CD4-positive, alpha-beta T cell (primary cell): ENCODE measurements at regions not wholly inside any gene's neighbourhood (a gene's known extent, or its start where the extent isn't known, plus 50 kb on each side); places are given as distances from the start of the nearest gene placed in this dataset.

ENCODE experiments used
- ATAC-seq: fragments of 200-7000 bp; cut with Tn5 transposase; one replicate; pipeline ENCODE4 v1.10.0; 2022; ENCODE audit warnings: mild to moderate bottlenecking; ENCODE audit not compliant: poor library complexity
- CTCF ChIA-PET: fragments of 350-600 bp; sonication (Branson Sonifier 250); formaldehyde crosslinking; loops from one replicate; lab custom pipeline; 2021; ENCODE audit warnings: antibody characterized with exemption, inconsistent platforms; lab: Charles Lee
- POLR2A ChIA-PET: fragments of 350-600 bp; sonication (Branson Sonifier 250); formaldehyde crosslinking; loops from one replicate; lab custom pipeline; 2021; ENCODE audit warnings: antibody characterized with exemption, inconsistent platforms; lab: Charles Lee
- DNase-seq, 14 experiments: peaks; one replicate each; pipeline ENCODE4 v3.0.0-alpha.2; 2013 to 2020; ENCODE audit warnings: mixed read lengths in 2 of 14
- H3K27ac ChIP-seq, 2 donors: one replicate each; pipeline versions ENCODE4 v1.5.1 to v1.7.0; 2013; ENCODE audit warnings: low read length in 2 of 2, low read depth in 1 of 2, mild to moderate bottlenecking in 1 of 2
- H3K27me3 ChIP-seq, 2 experiments: 1 replicate in 1 of 2; 2 replicates in 1 of 2; pipeline versions ENCODE4 v1.6.1 to v1.7.0; 2013; ENCODE audit warnings: low read length in 2 of 2, control low read depth in 1 of 2, mild to moderate bottlenecking in 1 of 2, moderate library complexity in 1 of 2; ENCODE audit not compliant: insufficient read depth in 2 of 2, control insufficient read depth in 1 of 2
- H3K36me3 ChIP-seq: one replicate; pipeline ENCODE4 v1.6.1; 2013; ENCODE audit warnings: low read length, control low read depth; ENCODE audit not compliant: insufficient read depth
- H3K4me1 ChIP-seq: one replicate; pipeline ENCODE4 v1.6.1; 2013; ENCODE audit warnings: low read length, control low read depth; ENCODE audit not compliant: insufficient read depth
- H3K4me3 ChIP-seq: one replicate; pipeline ENCODE4 v1.5.1; 2013; ENCODE audit warnings: mild to moderate bottlenecking, low read length, moderate library complexity
- H3K9me3 ChIP-seq, 2 experiments: 1 replicate in 1 of 2; 2 replicates in 1 of 2; pipeline versions ENCODE4 v1.6.1 to v1.7.0; 2013; ENCODE audit warnings: low read length in 2 of 2, mild to moderate bottlenecking in 2 of 2, control low read depth in 1 of 2, moderate library complexity in 1 of 2; ENCODE audit not compliant: control insufficient read depth in 1 of 2, insufficient read depth in 1 of 2
- H3K27ac Mint-ChIP-seq: one replicate; pipeline ENCODE4 v1.8.0; 2020; ENCODE audit warnings: mixed read lengths
- H3K27me3 Mint-ChIP-seq: one replicate; pipeline ENCODE4 v1.8.0; 2021; ENCODE audit warnings: mixed read lengths
- H3K36me3 Mint-ChIP-seq: one replicate; pipeline ENCODE4 v1.8.0; 2021; ENCODE audit warnings: low read depth, mixed read lengths
- H3K4me1 Mint-ChIP-seq: one replicate; pipeline ENCODE4 v1.8.0; 2021; ENCODE audit warnings: low read depth, mixed read lengths
- H3K4me3 Mint-ChIP-seq: one replicate; pipeline ENCODE4 v1.8.0; 2020; ENCODE audit warnings: mild to moderate bottlenecking, mixed read lengths
- H3K9me3 Mint-ChIP-seq: one replicate; pipeline ENCODE4 v1.8.0; 2020; ENCODE audit warnings: mixed read lengths
- intact Hi-C, 2 experiments: fragments of 100-400 bp; cut with DNase I in 1 of 2; cut with micrococcal nuclease in 1 of 2; formaldehyde crosslinking; loops; one replicate each; pipeline versions ENCODE4 v1.15.1 to v1.9.0; 2023 to 2025; cut with DNase I, micrococcal nuclease
- TF ChIP-seq, protein P1 (sequence below): fragments of 200-600 bp; IDR thresholded peaks from one replicate; pipeline ENCODE4 v1.8.0; 2022; ENCODE audit warnings: antibody characterized with exemption, mild to moderate bottlenecking

DNA sequence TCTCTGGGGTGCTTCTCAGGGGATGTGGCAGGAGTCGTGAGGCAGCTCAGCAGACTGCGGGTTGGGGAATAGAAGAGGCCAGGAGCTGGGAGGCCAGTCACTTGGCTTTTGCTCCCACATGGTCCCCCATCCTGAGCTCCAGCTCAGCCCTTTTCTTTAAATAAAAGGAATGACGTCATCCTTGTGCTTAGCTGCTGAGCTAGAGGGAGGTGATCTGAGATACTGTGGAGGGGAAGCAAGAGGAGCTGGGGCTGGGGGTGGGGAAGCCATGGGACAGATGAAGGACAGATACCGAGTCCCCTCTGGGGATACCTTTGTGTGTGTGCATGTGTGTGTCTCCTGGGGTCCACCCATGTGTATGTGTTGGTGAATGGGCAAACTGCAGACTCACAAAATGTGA lies 89.0 kb upstream of the ARAP3 start:
- ChIA-PET POLR2A (no interaction called here), CTCF (interaction anchor here (1.1 kb wide), 1 partner anchor 8 kb away, joined by 3 read pairs; no protein-coding TSS in a partner anchor)
- intact Hi-C loops, result no loop called here
- DNase-seq (no peak), ATAC-seq (no peak)
- Histone ChIP-seq H3K9me3 (peaks cover 0 to 6% of the 10 kb centered on the region in 2 experiments), H3K4me1 (no peaks in the 10 kb centered on the region), H3K27ac (no peak overlapping the region), H3K27me3 (no peaks in the 10 kb centered on the region), H3K4me3 (no peak overlapping the region), H3K36me3 (no peaks in the 10 kb centered on the region)
- TF ChIP-seq, protein P1, sequence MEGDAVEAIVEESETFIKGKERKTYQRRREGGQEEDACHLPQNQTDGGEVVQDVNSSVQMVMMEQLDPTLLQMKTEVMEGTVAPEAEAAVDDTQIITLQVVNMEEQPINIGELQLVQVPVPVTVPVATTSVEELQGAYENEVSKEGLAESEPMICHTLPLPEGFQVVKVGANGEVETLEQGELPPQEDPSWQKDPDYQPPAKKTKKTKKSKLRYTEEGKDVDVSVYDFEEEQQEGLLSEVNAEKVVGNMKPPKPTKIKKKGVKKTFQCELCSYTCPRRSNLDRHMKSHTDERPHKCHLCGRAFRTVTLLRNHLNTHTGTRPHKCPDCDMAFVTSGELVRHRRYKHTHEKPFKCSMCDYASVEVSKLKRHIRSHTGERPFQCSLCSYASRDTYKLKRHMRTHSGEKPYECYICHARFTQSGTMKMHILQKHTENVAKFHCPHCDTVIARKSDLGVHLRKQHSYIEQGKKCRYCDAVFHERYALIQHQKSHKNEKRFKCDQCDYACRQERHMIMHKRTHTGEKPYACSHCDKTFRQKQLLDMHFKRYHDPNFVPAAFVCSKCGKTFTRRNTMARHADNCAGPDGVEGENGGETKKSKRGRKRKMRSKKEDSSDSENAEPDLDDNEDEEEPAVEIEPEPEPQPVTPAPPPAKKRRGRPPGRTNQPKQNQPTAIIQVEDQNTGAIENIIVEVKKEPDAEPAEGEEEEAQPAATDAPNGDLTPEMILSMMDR, result no peak
- Mint-ChIP-seq H3K4me1 (no peaks in the 10 kb centered on the region), H3K27me3 (no peaks in the 10 kb centered on the region), H3K36me3 (no peaks in the 10 kb centered on the region), H3K9me3 (no peaks in the 10 kb centered on the region), H3K4me3 (no peak overlapping the region), H3K27ac (no peak overlapping the region)

DNA sequence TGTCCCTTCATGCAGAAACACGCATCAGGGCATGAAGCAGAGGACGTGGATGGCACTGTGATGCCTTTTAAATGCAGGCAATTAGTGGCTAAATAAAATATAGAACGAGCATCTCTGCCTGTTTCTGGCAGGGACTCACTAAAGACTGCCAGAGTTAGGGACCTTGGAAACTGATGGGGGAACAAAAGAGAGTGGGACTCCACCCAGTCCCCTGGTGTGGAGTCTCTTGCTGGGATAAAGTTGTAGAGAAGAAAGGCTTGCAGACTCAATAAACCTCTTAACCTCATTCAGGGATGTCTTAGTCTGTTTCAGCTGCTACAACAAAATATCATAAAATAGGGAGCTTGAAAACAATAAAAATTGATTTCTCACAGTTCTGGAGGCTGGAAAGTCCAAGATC lies 87.6 kb upstream of the ARAP3 start:
- Histone ChIP-seq H3K27ac (no peak overlapping the region), H3K9me3 (peaks cover 0 to 6% of the 10 kb centered on the region in 2 experiments), H3K4me1 (no peaks in the 10 kb centered on the region), H3K27me3 (no peaks in the 10 kb centered on the region), H3K36me3 (no peaks in the 10 kb centered on the region), H3K4me3 (no peak overlapping the region)
- ChIA-PET CTCF (no interaction called here), POLR2A (no interaction called here)
- H3K9me3 Mint-ChIP-seq, result no peaks in the 10 kb centered on the region
- DNase-seq (no peak), ATAC-seq (no peak)
- intact Hi-C loops, result no loop called here
- no peaks in the 10 kb centered on the region for H3K4me1 Mint-ChIP-seq
- no peaks in the 10 kb centered on the region for H3K27me3 Mint-ChIP-seq
- TF ChIP-seq, protein P1, result no peak
- no peaks in the 10 kb centered on the region for H3K36me3 Mint-ChIP-seq
- H3K4me3 Mint-ChIP-seq, result no peak overlapping the region
- H3K27ac Mint-ChIP-seq, result no peak overlapping the region

DNA sequence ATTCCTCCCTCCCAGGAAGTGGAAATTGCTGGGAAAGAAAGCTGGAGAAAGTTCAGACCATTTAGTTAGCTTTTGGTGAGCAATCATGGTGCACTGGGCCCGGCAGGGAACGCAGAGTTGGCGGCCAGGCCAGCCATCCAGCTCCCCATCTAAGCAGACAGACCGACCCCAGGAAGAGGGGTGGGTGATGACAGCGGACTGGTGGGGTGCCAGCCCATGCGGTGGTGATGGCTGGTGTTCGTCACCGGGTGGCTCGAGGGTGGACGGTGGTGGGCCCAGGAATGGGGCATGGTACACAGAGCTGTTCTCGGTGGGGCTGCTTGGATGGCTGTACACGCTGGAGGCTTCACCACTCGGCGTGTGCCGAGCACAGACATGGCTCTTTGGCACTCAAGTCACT lies 85.6 kb upstream of the ARAP3 start:
- ATAC-seq (no peak), DNase-seq (no peak)
- H3K36me3 ChIP-seq, result no peaks in the 10 kb centered on the region
- CTCF ChIA-PET, result no interaction called here
- POLR2A ChIA-PET, result interaction anchor here (0.6 kb wide), 1 partner anchor 156 kb away, joined by 3 read pairs; the partner anchor contains the start of gene DELE1
- H3K27ac ChIP-seq, result no peak overlapping the region
- intact Hi-C loops, result no loop called here
- Mint-ChIP-seq H3K27me3 (peaks cover 9% of the 10 kb centered on the region), H3K36me3 (no peaks in the 10 kb centered on the region), H3K27ac (no peak overlapping the region), H3K4me3 (no peak overlapping the region), H3K9me3 (no peaks in the 10 kb centered on the region), H3K4me1 (no peaks in the 10 kb centered on the region)
- no peaks in the 10 kb centered on the region for H3K4me1 ChIP-seq
- TF ChIP-seq, protein P1, result no peak
- H3K4me3 ChIP-seq, result no peak overlapping the region
- H3K27me3 ChIP-seq, result no peaks in the 10 kb centered on the region
- peaks cover 0 to 6% of the 10 kb centered on the region in 2 experiments for H3K9me3 ChIP-seq
